CD1c-positive myeloid dendritic cell (primary cell): ENCODE measurements at regions not wholly inside any gene's neighbourhood (a gene's known extent, or its start where the extent isn't known, plus 50 kb on each side); places are given as distances from the start of the nearest gene placed in this dataset.

ENCODE experiments used
- DNase-seq: peaks from one replicate; pipeline ENCODE4 v3.0.0-alpha.2; 2016; ENCODE audit errors: extremely low spot score

- no peak for DNase-seq
Observed at GRCh38 chr4:35364321-35364870, 879.9 kb downstream of the ARAP2 start.

GRCh38 chr4:35365186-35365585, 879.1 kb downstream of the ARAP2 start:
- no peak for DNase-seq

GRCh38 chr4:35399912-35400311, 844.4 kb downstream of the ARAP2 start:
- DNase-seq, result no peak

GRCh38 chr4:35423104-35423503, 821.2 kb downstream of the ARAP2 start:
- DNase-seq, result no peak

GRCh38 chr4:35447474-35447873, 796.8 kb downstream of the ARAP2 start:
- no peak for DNase-seq

- no peak for DNase-seq
Observed at GRCh38 chr4:35459045-35459444, 785.3 kb downstream of the ARAP2 start.

GRCh38 chr4:35461931-35462659, 782.2 kb downstream of the ARAP2 start:
- no peak for DNase-seq

GRCh38 chr4:35463251-35463952, 780.9 kb downstream of the ARAP2 start:
- DNase-seq, result no peak

- no peak for DNase-seq
Observed at GRCh38 chr4:35464964-35465528, 779.3 kb downstream of the ARAP2 start.

- DNase-seq, result no peak
Observed at GRCh38 chr4:35491093-35491492, 753.2 kb downstream of the ARAP2 start.

- DNase-seq, result no peak
Observed at GRCh38 chr4:35493977-35494376, 750.3 kb downstream of the ARAP2 start.

- no peak for DNase-seq
Observed at GRCh38 chr4:35494955-35495354, 749.4 kb downstream of the ARAP2 start.

GRCh38 chr4:35500812-35501211, 743.5 kb downstream of the ARAP2 start:
- DNase-seq, result no peak

- no peak for DNase-seq
Observed at GRCh38 chr4:35503435-35503834, 740.9 kb downstream of the ARAP2 start.

GRCh38 chr4:35506161-35506560, 738.2 kb downstream of the ARAP2 start:
- no peak for DNase-seq

- DNase-seq, result no peak
Observed at GRCh38 chr4:35511851-35512250, 732.5 kb downstream of the ARAP2 start.

GRCh38 chr4:35516102-35516501, 728.2 kb downstream of the ARAP2 start:
- no peak for DNase-seq

- DNase-seq, result no peak
Observed at GRCh38 chr4:35520059-35520458, 724.3 kb downstream of the ARAP2 start.

GRCh38 chr4:35521682-35522081, 722.6 kb downstream of the ARAP2 start:
- no peak for DNase-seq

GRCh38 chr4:35525192-35525978, 718.9 kb downstream of the ARAP2 start:
- DNase-seq, result no peak

GRCh38 chr4:35526456-35526855, 717.9 kb downstream of the ARAP2 start:
- no peak for DNase-seq

- no peak for DNase-seq
Observed at GRCh38 chr4:35534962-35535361, 709.4 kb downstream of the ARAP2 start.
